Stimulated activated effector memory CD8-positive, alpha-beta T cell treated with anti-CD3 and anti-CD28 coated beads, Interleukin-12 subunit alpha, Interleukin-12 subunit beta, amount 100 ng/mL, for 72 hours (primary cell): ENCODE measurements at regions not wholly inside any gene's neighbourhood (a gene's known extent, or its start where the extent isn't known, plus 50 kb on each side); places are given as distances from the start of the nearest gene placed in this dataset.
"Not testable (repeated sequence)": the region's sequence is repeated elsewhere in the genome, so short reads cannot be mapped to it uniquely, and the experiment has no call there.

Experiments
- ATAC-seq: fragments of 150-1000 bp; cut with Tn5 transposase; 2 replicates; pipeline ENCODE4 v1.10.0; 2021
- DNase-seq, 2 donors: peaks; one replicate each; pipeline ENCODE4 v3.0.0; 2021 to 2022; ENCODE audit warnings: low spot score in 2 of 2
- H3K27ac Mint-ChIP-seq: one replicate; pipeline ENCODE4 v1.8.0; 2022; ENCODE audit warnings: mild to moderate bottlenecking, mixed read lengths
- H3K36me3 Mint-ChIP-seq: one replicate; pipeline ENCODE4 v1.8.0; 2022; ENCODE audit warnings: mild to moderate bottlenecking, mixed read lengths
- H3K4me1 Mint-ChIP-seq: one replicate; pipeline ENCODE4 v1.8.0; 2022; ENCODE audit warnings: mixed read lengths
- H3K4me3 Mint-ChIP-seq: one replicate; pipeline ENCODE4 v1.8.0; 2022; ENCODE audit warnings: mild to moderate bottlenecking, mixed read lengths
- H3K9me3 Mint-ChIP-seq: one replicate; pipeline ENCODE4 v1.8.0; 2022; ENCODE audit warnings: mixed read lengths

DNA sequence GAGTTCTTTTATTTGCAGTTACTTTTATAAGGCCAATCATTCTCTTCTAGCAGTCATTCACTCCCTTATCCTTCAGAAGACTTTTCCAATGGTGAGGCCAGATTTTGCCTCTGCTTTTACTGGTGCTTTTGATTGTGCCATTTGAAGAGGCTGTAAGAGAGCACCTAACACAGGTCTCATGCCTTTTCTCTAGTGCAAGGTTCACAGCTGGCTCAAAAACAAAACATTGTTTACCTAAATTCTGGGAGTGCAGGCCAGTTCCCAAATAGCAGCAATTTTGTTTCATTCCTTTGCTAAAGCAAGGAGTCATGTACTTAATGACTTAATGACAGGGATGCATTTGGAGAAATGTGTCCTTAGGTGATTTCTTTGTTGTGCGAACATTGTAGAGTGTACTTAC, 192.0 kb downstream of the SYT10 start:
- no peaks in the 10 kb centered on the region for H3K36me3 Mint-ChIP-seq
- DNase-seq (no peak), ATAC-seq (no peak)
- no peak overlapping the region for H3K4me3 Mint-ChIP-seq
- H3K4me1 Mint-ChIP-seq, result no peaks in the 10 kb centered on the region
- no peak overlapping the region for H3K27ac Mint-ChIP-seq
- no peaks in the 10 kb centered on the region for H3K9me3 Mint-ChIP-seq

DNA sequence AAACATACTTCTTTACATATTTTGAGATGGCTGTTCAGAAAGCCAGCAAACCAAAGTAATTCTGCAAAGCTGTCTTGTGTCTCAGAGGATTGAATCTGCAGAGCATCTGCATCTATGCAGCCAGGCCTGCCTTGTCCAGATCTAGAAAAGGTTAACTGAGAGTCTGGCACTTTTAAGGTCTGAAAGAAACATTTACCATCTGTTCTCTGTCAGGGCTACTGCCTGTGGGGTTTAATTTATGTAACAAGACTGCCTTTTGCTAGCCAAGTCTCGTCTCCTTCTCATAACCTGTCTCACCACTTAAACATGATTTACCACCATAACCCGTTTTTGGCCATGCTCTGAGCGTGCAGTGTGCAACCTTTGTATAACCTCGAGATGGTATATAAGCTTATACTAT, 194.2 kb downstream of the SYT10 start:
- peaks cover 3% of the 10 kb centered on the region for H3K9me3 Mint-ChIP-seq
- DNase-seq (no peak), ATAC-seq (no peak)
- H3K27ac Mint-ChIP-seq, result no peak overlapping the region
- no peaks in the 10 kb centered on the region for H3K4me1 Mint-ChIP-seq
- no peak overlapping the region for H3K4me3 Mint-ChIP-seq
- no peaks in the 10 kb centered on the region for H3K36me3 Mint-ChIP-seq

DNA sequence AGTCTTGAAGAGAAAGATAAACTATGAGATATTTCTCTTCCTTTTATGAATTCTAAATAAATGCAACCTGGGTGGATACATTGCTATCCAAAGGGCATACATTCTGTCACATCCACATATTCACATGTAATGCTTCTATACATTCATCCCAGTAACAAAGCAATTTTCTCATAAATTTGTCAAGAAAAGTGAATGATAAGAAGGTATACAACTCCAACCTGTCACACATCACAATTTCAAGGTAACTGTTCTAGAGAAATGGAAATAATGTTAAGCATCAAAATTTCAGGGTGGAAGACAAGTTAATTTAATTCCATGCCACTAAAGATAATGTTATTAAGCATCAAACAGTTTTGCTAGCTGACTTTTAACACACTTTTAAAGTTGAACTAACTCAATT, 212.9 kb downstream of the SYT10 start:
- H3K9me3 Mint-ChIP-seq, result peaks cover 9% of the 10 kb centered on the region

DNA sequence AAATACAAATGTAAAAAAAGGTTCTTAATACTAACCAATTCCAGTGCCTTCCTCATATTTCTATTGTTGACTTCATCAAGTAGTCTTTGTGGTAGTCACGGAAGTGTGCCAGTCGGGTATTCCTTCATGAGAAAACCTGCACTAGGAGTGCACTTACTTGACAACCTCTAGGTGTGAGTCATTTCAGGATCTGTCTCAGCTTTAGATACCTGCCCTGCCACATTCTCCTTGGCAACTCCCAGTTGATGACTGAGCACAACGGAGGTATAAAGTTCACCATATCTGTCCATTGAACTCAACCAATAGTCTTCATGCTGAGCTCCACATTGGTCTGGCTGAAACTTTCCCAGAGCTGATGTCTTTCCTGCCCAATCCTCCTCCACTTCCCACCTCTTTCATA, 215.7 kb downstream of the SYT10 start:
- Mint-ChIP-seq H3K9me3 (peaks cover 8% of the 10 kb centered on the region), H3K4me3 (no peak overlapping the region), H3K4me1 (no peaks in the 10 kb centered on the region), H3K36me3 (no peaks in the 10 kb centered on the region), H3K27ac (no peak overlapping the region)
- DNase-seq (no peak), ATAC-seq (no peak)

More for the DNA sequence above, 212.9 kb downstream of the SYT10 start:
- no peaks in the 10 kb centered on the region for H3K36me3 Mint-ChIP-seq
- no peak overlapping the region for H3K27ac Mint-ChIP-seq
- ATAC-seq, result no peak
- H3K4me3 Mint-ChIP-seq, result no peak overlapping the region
- DNase-seq, result no peak
- no peaks in the 10 kb centered on the region for H3K4me1 Mint-ChIP-seq

DNA sequence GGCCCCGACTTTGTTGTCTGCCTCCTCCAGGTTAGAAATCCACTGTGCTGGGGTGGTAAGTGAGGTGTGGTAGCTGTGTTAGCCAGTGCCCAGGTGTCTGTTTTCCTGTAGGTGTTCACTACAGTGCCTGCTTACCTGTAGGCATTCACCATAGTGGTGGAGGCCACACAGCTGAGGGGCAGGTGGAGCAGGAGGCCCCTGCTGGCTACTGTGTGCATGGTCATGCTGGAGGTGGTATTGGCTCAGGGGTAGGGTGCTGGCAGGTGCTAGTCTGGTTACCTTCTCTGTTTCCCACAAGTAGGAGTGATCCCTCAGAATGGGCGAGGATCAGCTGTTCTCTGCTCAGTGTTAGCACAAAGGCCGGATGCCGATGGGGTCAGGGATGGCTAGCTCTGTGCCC, 217.3 kb downstream of the SYT10 start:
- DNase-seq (no peak), ATAC-seq (no peak)
- Mint-ChIP-seq H3K4me1 (no peaks in the 10 kb centered on the region), H3K27ac (no peak overlapping the region), H3K36me3 (no peaks in the 10 kb centered on the region), H3K4me3 (no peak overlapping the region), H3K9me3 (peaks cover 10% of the 10 kb centered on the region)

DNA sequence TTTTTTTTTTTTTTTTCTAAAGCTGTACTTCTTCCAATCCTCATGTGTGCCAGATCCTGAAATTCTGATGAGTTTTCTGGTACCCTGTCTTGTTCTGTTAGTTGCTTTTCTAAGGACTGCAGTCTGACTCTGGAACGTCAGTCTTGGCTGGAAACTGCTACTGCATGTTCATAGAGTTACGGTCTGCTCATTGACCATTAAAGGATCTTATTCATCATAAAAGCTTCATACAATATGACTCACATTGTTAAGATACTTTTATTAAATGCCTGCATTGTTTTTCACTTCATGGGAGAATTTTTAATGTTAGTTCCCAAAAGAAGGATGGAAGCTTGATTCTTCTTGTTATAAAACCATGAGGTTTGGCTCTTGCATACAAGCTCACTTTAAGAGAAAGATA, 233.6 kb downstream of the SYT10 start:
- no peak for DNase-seq
- peaks cover 10% of the 10 kb centered on the region for H3K9me3 Mint-ChIP-seq
- no peaks in the 10 kb centered on the region for H3K4me1 Mint-ChIP-seq
- H3K4me3 Mint-ChIP-seq, result no peak overlapping the region
- ATAC-seq, result no peak
- no peak overlapping the region for H3K27ac Mint-ChIP-seq
- H3K36me3 Mint-ChIP-seq, result no peaks in the 10 kb centered on the region

DNA sequence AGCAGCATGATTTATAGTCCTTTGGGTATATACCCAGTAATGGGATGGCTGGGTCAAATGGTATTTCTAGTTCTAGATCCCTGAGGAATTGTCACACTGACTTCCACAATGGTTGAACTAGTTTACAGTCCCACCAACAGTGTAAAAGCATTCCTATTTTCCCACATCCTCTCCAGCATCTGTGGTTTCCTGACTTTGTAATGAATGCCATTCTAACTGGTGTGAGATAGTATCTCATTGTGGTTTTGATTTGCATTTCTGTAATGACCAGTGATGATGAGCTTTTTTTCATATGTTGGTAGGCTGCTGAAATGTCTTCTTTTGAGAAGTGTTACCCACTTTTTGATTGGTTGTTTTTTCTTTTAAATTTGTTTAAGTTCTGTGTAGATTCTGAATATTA, 245.2 kb downstream of the SYT10 start:
- ATAC-seq, DNase-seq, H3K36me3 Mint-ChIP-seq, H3K4me1 Mint-ChIP-seq, H3K27ac Mint-ChIP-seq, H3K4me3 Mint-ChIP-seq: not testable (repeated sequence)
- H3K9me3 Mint-ChIP-seq, result peaks cover 22% of the 10 kb centered on the region

DNA sequence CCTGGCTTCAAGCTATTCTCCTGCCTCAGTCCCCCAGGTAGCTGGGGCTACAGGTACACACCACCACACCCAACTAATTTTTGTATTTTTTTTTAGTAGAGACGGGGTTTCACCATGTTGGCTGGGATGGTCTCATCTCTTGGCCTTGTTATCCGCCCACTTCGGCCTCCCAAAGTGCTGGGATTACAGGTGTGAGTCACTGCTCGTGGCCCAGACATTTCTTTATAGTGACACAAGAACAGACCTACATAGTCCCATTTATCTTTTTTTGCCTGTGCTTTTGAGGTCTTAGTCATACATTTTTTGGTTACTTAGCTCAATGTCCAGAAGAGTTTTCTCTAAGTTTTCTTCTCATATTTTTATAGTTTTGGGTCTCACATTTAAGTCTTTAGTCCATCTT, 247.4 kb downstream of the SYT10 start:
- no peak for DNase-seq
- Mint-ChIP-seq H3K4me3 (no peak overlapping the region), H3K4me1 (no peaks in the 10 kb centered on the region), H3K36me3 (no peaks in the 10 kb centered on the region), H3K9me3 (peaks cover 22% of the 10 kb centered on the region), H3K27ac (no peak overlapping the region)
- ATAC-seq, result no peak

DNA sequence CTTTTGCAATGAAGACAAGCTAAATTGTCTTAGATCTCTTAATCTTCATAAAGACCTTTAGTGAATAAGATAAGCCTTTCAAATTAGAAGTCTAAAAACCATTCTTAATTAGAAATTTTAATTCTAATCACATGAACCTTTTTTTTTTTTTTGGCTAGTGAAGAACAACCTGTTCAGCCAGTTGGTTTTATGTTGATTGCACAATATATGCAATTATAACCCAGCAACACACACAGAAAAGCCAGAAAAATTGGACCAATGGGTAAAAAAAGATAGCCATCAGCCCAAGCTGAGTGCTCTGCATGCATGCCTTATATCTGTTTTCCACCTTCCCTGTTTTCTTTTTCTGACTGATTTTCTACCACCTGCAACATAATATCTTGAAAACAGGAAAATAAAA, 252.2 kb downstream of the SYT10 start:
- H3K4me1 Mint-ChIP-seq, result no peaks in the 10 kb centered on the region
- no peaks in the 10 kb centered on the region for H3K36me3 Mint-ChIP-seq
- H3K9me3 Mint-ChIP-seq, result peaks cover 18% of the 10 kb centered on the region
- no peak overlapping the region for H3K4me3 Mint-ChIP-seq
- no peak overlapping the region for H3K27ac Mint-ChIP-seq
- DNase-seq (no peak), ATAC-seq (no peak)

DNA sequence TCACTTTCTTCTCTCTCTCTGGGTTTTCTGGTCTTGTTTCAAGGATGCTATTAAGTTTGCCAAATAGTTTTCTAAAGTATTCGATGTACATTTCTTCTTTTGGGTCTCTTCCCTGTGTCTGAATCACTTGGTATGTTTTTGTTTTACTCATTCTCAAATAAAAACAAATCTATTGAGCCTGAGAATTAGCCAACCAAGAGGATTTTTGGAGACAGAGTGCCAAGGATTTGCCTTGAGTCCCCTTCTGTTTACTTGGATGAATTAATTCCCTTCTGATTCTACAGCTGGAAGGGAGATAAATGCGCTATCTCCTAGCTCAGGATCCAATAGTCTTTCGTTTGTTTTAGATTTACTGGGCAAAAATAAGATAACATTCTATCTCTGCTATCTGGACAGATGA, 255.5 kb downstream of the SYT10 start:
- H3K9me3 Mint-ChIP-seq, result peaks cover 8% of the 10 kb centered on the region
- H3K36me3 Mint-ChIP-seq, result no peaks in the 10 kb centered on the region
- no peak overlapping the region for H3K4me3 Mint-ChIP-seq
- no peaks in the 10 kb centered on the region for H3K4me1 Mint-ChIP-seq
- ATAC-seq (no peak), DNase-seq (no peak)
- no peak overlapping the region for H3K27ac Mint-ChIP-seq

DNA sequence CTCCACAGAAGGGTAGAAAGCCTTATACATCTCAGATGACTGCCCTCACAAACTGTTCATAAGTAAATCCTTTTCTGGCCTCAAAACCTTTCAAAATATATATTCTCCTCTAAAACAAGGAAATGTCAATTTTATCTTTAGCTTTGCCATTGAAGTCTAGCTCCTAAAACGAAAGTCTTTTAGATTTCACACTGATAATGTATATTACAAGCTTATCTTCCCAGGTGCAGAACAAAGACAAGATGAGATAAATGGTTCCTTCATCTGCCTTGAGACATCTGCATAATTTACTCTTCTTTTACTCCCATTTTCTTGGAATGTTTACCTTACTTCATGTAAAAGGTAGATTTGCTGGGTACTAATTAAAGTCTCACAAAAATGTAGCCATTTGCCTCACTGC, 257.1 kb downstream of the SYT10 start:
- Mint-ChIP-seq H3K27ac (no peak overlapping the region), H3K4me1 (no peaks in the 10 kb centered on the region), H3K4me3 (no peak overlapping the region), H3K9me3 (peaks cover 12% of the 10 kb centered on the region), H3K36me3 (no peaks in the 10 kb centered on the region)
- DNase-seq (no peak), ATAC-seq (no peak)

DNA sequence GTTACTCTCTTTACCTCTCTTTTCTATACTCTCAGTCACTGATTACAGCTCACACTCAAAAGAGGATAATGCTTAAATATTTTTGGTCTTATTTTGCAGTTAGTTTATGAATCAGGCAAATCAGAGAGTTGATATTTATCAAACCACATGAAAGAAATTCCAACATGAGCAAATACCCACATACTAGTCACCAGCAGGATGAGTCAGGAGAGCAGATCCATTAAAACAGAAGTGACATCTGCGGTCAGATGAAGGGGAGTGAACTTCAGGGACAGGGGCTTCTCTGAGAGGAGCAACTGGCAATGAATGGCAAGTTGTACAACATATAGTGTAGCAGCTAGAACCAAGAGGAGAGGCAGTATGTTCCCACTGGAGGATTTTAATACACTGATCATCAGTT, 258.7 kb downstream of the SYT10 start:
- ATAC-seq (no peak), DNase-seq (no peak)
- peaks cover 18% of the 10 kb centered on the region for H3K9me3 Mint-ChIP-seq
- H3K36me3 Mint-ChIP-seq, result no peaks in the 10 kb centered on the region
- H3K27ac Mint-ChIP-seq, result no peak overlapping the region
- no peak overlapping the region for H3K4me3 Mint-ChIP-seq
- H3K4me1 Mint-ChIP-seq, result no peaks in the 10 kb centered on the region

DNA sequence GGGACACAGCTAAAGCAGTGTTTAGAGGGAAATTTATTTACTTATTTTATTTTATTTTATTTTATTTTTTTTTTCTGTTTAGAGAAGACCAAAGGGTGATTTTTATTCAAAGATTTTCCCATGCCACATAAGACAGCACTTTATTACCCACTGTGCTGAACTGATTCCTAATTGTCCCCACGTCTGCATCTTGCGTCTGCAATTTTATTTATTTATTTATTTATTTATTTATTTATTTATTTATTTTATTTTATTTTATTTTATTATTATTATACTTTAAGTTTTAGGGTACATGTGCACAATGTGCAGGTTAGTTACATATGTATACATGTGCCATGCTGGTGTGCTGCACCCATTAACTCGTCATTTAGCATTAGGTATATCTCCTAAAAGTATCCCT, 269.7 kb upstream of the PKP2 start:
- H3K4me1 Mint-ChIP-seq, DNase-seq: not testable (repeated sequence)

DNA sequence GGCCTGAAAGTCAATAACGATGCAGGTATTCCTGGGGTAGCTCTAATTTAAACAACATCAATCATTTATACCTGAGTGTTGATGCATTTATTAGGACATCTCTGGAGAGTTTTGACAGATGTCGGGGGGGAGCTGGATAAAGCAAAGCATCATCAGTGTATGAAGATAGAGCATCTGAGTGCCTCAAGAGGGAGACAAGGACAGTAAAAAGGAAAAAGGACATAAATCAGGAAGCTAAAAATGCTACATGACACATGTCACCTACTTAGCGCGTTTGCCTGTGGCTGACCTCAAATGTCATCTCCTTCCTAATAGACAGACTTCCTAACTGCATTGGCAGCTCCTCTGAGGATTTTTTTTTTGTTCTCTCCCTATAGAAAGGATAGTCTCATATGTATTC, 259.5 kb upstream of the PKP2 start:
- H3K36me3 Mint-ChIP-seq, result no peaks in the 10 kb centered on the region
- ATAC-seq (no peak), DNase-seq (no peak)
- H3K4me3 Mint-ChIP-seq, result no peak overlapping the region
- no peaks in the 10 kb centered on the region for H3K4me1 Mint-ChIP-seq
- no peak overlapping the region for H3K27ac Mint-ChIP-seq
- peaks cover 14% of the 10 kb centered on the region for H3K9me3 Mint-ChIP-seq

More for the DNA sequence above, 269.7 kb upstream of the PKP2 start:
- ATAC-seq, H3K36me3 Mint-ChIP-seq, H3K4me3 Mint-ChIP-seq, H3K9me3 Mint-ChIP-seq, H3K27ac Mint-ChIP-seq: not testable (repeated sequence)

DNA sequence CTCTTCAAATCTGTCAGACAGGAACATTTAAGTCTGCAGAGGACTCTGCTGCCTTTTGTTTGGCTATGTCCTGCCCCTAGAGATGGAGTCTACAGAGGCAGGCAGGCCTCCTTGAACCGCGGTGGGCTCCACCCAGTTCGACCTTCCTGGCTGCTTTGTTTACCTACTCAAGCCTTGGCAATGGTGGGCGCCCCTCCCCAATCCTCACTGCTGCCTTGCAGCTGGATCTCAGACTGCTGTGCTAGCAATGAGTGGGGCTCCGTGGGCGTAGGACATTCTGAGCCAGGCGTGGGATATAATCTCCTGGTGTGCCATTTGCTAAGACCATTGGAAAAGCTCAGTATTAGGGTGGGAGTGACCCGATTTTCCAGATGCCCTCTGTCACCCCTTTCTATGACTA, 250.7 kb upstream of the PKP2 start:
- H3K36me3 Mint-ChIP-seq, ATAC-seq, DNase-seq, H3K4me3 Mint-ChIP-seq, H3K4me1 Mint-ChIP-seq, H3K27ac Mint-ChIP-seq: not testable (repeated sequence)
- H3K9me3 Mint-ChIP-seq, result peaks cover 15% of the 10 kb centered on the region

DNA sequence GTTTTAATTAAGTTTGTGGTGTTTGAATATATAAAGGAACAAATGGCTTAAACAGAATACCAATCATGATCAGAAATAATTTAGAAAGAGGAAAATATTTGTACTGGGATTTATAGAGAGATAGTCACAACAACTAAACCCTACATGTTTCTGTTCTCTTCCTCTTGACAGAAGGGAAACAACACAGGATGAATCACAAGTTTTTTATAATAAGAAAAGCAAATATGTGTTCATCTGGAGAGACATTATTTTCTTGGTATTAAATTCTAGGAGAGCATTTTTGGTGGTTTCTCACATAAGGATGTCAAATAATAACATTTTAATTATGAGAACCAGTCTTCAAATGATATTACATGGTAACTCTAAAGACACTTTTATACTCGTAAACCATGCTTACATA, 232.9 kb upstream of the PKP2 start:
- H3K9me3 Mint-ChIP-seq, result peaks cover 10% of the 10 kb centered on the region
- no peaks in the 10 kb centered on the region for H3K36me3 Mint-ChIP-seq
- H3K4me1 Mint-ChIP-seq, result no peaks in the 10 kb centered on the region
- no peak for ATAC-seq
- H3K27ac Mint-ChIP-seq, result no peak overlapping the region
- H3K4me3 Mint-ChIP-seq, result no peak overlapping the region
- DNase-seq, result no peak

DNA sequence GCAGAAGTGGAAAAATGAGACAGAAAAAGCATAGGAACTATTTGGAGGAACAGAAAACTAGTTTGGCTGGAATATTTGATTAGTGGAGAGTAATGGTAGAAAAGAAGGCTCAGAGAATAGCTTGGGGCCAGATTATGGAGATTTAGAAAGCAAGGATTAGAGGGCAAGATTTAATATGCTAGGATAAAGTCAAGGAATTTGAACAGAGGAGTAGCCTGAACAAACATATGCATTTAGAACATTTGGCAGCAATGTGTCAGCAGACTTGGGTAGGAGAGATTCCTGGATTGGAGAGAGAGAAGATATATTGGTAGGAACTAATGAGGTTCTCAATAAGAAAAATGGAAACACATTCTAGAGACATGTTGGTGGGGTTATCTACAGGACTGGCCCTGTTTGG, 229.2 kb upstream of the PKP2 start:
- no peak overlapping the region for H3K27ac Mint-ChIP-seq
- no peaks in the 10 kb centered on the region for H3K4me1 Mint-ChIP-seq
- no peak for DNase-seq
- no peaks in the 10 kb centered on the region for H3K36me3 Mint-ChIP-seq
- no peak overlapping the region for H3K4me3 Mint-ChIP-seq
- H3K9me3 Mint-ChIP-seq, result peaks cover 7% of the 10 kb centered on the region
- no peak for ATAC-seq
